ENCODE measurements at regions not wholly inside any gene's neighbourhood (a gene's known extent, or its start where the extent isn't known, plus 50 kb on each side); places are given as distances from the start of the nearest gene placed in this dataset.

DNA sequence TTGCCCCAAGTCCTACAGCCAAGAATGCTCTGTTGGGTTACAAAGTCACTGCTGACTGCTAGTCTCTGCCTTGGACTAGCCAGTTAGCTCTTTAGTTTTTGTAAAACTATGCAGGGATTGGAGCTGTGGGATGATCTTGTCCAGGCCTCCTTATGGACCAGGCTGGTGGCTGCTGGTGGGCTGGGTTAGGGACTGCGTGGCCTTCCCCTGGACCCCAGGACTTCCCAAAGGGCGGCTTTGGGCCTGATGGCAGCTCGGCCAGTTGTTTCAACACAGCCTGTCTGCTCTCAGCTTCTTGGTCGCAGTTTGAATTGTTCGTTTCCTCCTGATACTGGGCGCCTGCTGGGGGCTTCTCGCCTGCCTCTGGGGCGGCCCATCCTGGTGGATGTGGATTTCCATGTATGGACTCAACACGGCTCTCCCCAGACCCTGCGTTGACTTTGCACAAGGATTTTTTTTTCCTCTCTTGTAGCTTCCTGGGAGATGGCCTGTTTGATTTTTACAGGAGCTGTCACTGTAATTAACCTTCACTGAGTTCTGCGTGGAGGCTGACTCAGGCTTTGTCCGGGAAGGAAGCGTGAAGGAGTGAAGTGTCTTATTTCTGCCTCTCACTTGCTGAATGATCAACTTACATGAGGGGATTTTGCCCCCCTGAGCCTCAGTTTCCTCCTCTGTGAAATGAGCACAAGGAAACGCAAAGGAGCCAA lies 91.9 kb upstream of the NEURL1B start:
- TF ChIP-seq GATA2 (IDR thresholded peaks at IDR 0.05; ENCODE audit: low read depth, low read length) (no peak), GATA3 (IDR thresholded peaks at IDR 0.05; ENCODE audit: low read depth, low read length) (no peak)

DNA sequence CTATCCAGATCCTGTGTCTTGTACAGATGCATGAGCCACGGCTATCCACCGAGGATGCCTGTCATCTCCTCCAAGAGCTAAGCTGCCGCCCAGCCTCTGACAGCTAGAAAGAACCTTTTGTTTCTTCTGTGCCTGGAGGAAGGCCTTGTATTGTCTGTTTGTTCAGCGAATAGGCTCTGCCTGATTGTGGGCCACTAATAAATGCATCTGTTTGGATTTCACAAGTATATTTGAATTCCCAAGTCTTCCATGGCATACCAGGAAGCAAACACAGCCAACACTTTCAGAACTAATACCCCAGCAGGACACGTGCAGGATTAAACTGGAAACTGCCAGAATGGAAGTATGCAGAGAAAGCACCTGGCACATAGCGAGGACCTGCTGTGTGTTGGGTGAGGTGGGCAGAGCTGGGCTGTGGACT lies 92.7 kb upstream of the NEURL1B start:
- TF ChIP-seq GATA2 (IDR thresholded peaks at IDR 0.05; ENCODE audit: low read depth, low read length), result no peak
- no peak for TF ChIP-seq GATA3 (IDR thresholded peaks at IDR 0.05; ENCODE audit: low read depth, low read length)

DNA sequence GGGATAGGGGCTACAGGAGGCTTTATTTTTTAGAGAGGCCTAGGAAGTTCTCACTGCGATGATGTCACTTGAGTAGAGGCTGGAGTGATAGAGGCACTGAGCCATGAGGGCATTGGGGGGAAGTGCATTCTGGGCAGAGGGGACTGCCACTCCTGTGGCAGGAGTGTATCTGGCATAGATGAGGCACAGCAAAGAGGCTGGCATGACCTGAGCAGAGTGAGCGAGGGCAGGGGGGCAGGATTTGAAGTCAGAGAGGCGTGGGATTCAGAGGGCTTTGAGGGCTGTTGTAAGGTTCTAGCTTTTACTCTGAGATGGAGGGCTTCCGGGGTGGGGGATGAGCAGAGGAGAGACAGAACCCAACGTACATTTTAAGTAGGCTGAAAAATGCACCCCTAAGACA lies 91.9 kb upstream of the SH3PXD2B start:
- TF ChIP-seq GATA3 (IDR thresholded peaks at IDR 0.05; ENCODE audit: low read depth, low read length), result no peak
- no peak for TF ChIP-seq GATA2 (IDR thresholded peaks at IDR 0.05; ENCODE audit: low read depth, low read length)

DNA sequence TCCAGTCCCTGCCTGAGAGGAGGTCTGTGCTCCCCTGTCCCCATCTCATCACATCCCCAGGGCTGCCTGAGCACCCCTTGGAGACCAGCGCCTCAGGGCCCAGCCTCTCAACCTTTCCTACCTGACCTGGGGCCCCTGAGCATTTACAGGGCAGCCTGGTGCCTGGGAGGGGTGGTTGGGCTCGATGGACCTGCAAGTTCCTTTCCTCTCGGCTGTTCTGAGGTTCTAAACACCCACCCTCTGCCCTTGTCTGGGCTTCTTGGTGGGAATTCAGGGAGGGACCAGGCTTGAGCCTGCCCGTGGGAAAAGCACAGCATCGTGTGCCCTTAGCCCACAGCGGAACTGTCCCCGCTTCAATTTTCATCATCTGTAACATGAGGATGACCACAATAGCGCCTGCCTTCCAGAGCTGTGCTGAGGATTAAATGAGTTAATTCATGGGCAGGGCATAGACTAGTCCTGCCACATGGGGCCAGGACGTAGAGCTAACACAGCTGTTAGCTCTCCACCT lies 91.0 kb upstream of the SH3PXD2B start:
- TF ChIP-seq GATA2 (IDR thresholded peaks at IDR 0.05; ENCODE audit: low read depth, low read length) (no peak), GATA3 (IDR thresholded peaks at IDR 0.05; ENCODE audit: low read depth, low read length) (no peak)

DNA sequence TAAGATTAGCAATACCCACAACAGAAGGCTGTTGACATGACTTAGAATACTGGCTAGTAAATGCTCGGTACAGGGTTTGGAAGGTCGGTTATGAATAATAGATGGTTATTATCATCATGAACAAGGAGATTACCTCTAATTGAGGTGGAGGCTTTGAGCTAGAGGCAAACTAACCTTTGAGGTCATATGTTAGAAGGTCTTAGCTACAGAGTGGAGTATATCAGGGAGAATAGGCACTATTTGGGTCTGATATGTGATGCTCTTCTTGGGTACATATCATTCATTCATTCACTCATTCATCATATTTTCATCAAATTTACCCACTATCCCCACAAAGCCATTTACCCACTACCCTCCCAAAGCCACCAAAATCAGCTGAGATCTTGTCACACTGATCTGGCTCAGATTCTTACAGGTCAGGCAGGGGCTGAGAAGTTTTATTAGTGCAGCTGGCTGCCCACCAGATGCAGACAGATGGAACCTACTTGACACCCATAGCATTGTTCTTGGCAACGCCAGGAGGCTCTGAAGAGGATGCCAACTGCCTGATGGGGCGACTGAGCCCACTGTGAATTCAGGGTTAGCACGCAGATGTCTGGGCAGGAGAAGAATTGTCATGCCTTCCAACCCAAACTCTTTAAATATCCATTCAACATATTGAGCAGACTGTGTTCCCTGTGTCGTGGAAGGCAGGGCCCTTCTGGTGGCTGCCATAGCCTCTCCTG lies 90.2 kb upstream of the SH3PXD2B start:
- TF ChIP-seq GATA2 (IDR thresholded peaks at IDR 0.05; ENCODE audit: low read depth, low read length) (no peak), GATA3 (IDR thresholded peaks at IDR 0.05; ENCODE audit: low read depth, low read length) (no peak)

DNA sequence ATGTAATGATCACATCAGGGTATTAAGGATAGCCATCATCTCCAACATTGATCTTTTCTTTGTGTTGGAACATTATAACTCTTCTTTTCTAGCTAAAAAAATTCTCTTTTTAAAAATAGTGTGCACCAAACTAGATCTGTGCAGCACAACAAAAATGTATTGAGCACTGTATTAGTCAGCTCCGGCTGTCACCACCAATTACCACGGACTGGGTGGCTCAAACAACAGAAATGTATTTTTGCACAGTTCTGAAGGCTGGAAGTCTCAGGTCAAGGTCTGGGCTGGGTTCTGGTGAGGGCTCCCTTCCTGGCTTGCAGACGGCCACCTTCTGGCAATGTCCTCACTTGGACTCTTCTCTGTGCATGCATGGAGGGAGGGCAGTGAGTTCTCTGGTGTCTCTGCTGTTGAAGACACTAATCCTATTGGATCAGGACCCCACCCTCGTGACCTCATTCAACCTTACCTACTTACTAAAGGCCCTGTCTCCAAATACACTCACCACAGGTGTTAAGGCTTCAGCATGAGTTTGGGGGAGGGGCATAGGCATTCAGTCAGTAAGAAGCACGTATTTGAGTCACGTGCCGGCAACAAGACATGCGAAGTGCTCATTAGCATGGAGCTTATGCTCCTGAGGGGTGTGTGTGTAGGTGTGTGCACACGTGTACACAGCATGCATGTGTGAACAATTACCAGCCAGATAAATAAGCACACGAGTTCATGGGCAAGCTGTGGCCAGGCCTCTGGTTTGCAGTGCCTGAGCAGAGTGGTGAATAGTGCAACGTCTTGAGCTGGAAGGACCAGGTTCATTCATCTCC lies 89.4 kb upstream of the SH3PXD2B start:
- TF ChIP-seq GATA3 (IDR thresholded peaks at IDR 0.05; ENCODE audit: low read depth, low read length) (no peak), GATA2 (IDR thresholded peaks at IDR 0.05; ENCODE audit: low read depth, low read length) (no peak)

DNA sequence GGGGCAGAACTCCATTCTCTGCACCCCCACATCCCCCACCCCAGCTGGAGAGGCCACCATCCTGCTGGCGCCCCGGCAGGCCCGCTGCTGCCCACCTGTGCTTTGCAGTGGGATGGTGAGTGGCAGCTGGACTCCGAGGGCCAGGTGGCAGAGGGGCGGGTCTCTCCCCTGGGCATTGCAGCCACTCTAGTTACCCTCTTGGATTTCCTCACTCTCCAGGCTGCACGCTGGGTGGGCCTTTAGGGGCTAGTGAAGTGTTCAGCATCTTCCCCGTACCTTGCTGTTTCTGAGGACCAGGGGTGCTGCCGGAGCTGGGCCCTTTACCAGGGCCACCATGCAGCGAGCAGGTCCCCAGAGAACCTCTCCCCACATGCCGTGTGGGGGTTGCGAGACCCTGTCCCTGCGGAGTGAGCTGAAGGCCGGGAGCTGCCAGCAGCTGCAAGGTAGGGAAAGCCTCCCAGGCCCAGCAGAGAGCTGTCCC lies 88.4 kb upstream of the SH3PXD2B start:
- TF ChIP-seq GATA2 (IDR thresholded peaks at IDR 0.05; ENCODE audit: low read depth, low read length) (no peak), GATA3 (IDR thresholded peaks at IDR 0.05; ENCODE audit: low read depth, low read length) (no peak)

DNA sequence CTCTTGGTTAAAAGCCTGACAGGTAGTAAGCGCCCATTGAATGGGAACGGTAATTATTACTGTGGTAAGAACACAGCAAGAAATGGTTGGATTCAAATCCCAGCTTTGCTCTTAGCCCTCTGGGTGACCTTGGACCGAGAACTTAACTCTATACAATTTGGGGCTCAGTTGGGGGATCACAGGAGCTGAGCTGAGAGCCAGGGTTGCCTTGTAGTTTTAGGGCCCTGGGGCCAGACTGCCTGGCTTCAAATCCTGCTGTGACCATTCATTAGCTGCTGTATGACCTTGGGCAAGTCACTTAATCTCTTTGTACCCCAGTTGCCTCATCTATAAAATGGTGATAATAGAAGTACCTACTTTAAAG lies 87.4 kb upstream of the SH3PXD2B start:
- TF ChIP-seq GATA2 (IDR thresholded peaks at IDR 0.05; ENCODE audit: low read depth, low read length), result no peak
- TF ChIP-seq GATA3 (IDR thresholded peaks at IDR 0.05; ENCODE audit: low read depth, low read length), result no peak

DNA sequence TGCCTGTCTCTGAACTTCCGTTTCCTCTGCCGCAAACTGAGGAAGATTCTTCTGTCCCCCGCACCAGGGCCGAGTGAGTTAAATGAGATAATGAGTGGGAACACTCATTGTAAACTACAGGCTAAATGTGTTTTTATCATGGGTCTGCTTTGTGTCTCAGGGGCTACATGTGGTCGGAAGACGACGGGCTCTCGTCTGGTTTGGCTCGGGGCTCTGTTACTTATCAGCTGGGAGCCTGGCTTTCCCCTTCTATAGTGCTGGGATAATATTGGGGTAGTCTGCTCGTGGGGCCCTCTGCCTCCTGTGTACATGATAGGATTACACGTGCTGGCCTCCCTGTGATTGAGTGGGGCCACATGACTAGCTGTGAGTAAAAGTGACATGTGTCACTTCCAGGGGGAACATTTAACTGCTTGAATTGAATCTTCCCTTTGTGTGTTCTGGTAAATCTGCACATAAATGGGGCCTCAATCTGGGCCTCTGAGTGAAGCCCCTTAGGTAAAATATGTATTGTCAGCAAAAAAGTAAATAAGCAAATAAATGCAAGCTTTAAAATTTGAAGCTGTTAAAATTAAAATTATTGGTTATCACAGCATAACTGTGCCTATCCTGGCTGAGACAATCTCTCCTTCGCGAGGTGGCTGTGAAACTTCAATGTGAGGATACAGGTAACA lies 86.9 kb upstream of the SH3PXD2B start:
- TF ChIP-seq GATA2 (IDR thresholded peaks at IDR 0.05; ENCODE audit: low read depth, low read length) (peak; percentile 94), GATA3 (IDR thresholded peaks at IDR 0.05; ENCODE audit: low read depth, low read length) (no peak)

DNA sequence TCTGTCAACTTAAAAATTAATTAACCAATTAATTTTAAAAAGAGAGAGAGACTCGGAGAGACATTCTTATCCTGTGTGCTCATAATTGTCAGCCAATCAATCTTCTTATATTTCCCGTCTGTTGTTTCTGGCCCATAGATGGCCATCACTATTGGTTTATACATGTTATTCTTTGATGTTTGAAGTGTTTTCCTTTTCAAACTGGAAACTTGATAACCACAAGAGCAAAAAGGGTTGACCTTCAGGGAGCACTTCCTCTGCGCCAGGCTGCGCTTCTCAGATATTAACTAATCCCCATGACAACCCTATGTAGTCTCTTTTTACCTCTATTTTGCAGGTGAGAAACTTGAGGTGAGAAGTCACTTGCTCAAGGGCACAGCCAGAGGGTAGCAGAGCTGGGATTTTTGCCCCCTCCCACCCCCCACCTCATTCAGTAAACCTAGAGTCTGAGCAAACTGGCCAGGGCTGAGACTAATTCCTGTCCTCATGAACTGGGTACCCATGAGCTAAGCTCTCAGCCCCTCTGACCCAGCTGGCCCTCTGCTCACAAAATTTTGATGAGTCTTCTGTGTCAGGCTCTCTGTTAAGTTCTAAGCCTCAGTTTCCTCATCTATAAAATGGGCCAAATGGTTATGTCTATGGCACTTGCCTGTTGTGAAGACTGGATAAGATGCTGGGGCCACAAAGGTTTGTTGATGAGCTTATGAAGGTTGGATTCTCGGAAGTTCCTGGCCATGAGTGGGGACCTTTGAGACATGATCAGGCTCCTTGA lies 86.0 kb upstream of the SH3PXD2B start:
- TF ChIP-seq GATA3 (IDR thresholded peaks at IDR 0.05; ENCODE audit: low read depth, low read length), result no peak
- TF ChIP-seq GATA2 (IDR thresholded peaks at IDR 0.05; ENCODE audit: low read depth, low read length), result no peak

DNA sequence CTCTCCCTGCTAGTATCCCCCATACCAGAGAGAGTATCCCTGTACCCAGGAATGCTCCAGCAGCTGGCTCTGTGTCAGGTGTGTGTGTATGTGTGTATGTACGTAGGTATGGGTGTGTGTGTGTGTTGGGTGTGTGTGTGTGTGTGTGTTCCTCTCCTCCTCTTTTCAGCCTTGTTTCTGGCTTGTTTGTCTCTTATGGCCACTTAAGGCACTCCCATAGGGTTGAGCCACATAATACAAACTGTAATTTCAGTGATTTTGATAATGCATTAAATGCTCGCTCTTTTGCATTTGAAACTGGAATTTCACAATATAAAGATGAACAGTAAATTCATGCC lies 80.8 kb upstream of the SH3PXD2B start:
- TF ChIP-seq GATA3 (IDR thresholded peaks at IDR 0.05; ENCODE audit: low read depth, low read length) (no peak), GATA2 (IDR thresholded peaks at IDR 0.05; ENCODE audit: low read depth, low read length) (no peak)

DNA sequence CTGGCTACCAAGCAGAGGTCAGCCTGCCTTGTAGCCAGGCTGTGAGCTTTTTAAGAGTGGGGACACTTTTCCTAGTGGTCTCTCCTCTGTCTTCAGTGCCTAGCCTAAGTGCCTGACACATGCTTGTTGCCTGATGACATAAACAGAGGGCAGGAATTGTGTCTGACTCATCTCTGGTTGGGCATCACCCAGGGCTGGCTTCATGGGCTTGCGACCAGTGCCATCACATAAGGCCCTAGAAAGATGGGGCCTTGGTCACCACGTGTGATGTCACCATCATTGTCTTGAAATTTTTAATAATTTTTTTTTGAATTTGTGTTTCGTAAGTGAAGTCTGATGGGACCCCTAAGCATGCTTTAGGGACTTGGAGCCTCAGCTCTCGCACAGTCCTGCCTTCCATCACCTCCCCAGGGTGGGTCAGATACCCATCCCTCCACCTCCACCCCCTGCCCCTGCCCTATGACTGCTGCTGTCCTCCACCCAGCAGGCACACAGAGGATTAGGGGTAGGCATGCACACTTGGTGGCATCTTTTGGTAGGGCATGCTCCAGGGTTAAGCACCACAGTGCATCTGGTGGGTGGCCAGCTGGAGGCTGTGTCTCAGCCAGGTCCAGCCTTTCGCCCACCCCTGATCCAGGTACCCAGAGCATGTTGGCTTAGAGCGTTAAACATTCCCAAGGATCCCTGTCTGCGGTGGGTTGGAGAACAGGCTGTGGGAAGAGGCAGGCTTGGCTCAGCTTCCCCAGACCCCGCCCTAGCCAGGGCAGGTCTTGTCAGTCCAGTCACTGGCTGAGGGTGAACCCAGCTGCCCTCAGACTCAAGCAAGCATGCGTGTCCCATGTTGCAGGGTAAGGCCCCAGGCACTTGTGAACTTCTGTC lies 80.1 kb upstream of the SH3PXD2B start:
- TF ChIP-seq GATA2 (IDR thresholded peaks at IDR 0.05; ENCODE audit: low read depth, low read length) (no peak), GATA3 (IDR thresholded peaks at IDR 0.05; ENCODE audit: low read depth, low read length) (no peak)

Measured in SH-SY5Y (cell line).